ENCODE measurements at regions not wholly inside any gene's neighbourhood (a gene's known extent, or its start where the extent isn't known, plus 50 kb on each side); places are given as distances from the start of the nearest gene placed in this dataset.

DNA sequence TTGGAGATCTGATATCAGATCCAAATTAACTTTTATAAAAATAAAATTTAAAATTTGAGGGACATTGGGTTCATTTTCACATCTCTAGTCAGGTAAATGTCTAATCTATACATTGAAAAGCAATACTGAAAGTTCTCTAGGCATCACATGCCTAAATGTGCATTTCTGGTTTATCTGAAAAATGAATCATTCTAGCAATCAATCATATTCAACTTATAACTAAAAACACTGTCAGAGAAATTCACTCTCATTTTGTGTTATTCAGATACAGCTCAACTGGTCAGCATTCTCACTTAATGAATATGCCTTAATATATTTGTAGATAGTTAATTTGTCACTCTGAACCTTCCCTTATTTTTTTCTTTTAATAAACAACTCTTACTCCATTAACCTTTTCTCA, 243.2 kb downstream of the CASP12 start:
- TF ChIP-seq CTCF (IDR thresholded peaks at IDR 0.05): no peak
- Histone ChIP-seq H3K27ac (no peak overlapping the region), H3K4me3 (no peak overlapping the region), H3K4me1 (no peaks in the 10 kb centered on the region), H3K9me3 (peaks cover 0 to 4% of the 10 kb centered on the region in 2 donors), H3K36me3 (no peaks in the 10 kb centered on the region), H3K27me3 (no peaks in the 10 kb centered on the region)
- no peak for ATAC-seq
- DNase-seq: no peak
- intact Hi-C loops (cut with DNase I): no loop called here

- H3K9me3 ChIP-seq: peaks cover 0 to 4% of the 10 kb centered on the region in 2 donors
- no peak for TF ChIP-seq CTCF (IDR thresholded peaks at IDR 0.05)
- no peaks in the 10 kb centered on the region for H3K36me3 ChIP-seq
- H3K4me1 ChIP-seq: no peaks in the 10 kb centered on the region
- DNase-seq (no peak), ATAC-seq (no peak)
- no peak overlapping the region for H3K27ac ChIP-seq
- no peak overlapping the region for H3K4me3 ChIP-seq
- intact Hi-C loops (cut with DNase I): no loop called here
- H3K27me3 ChIP-seq: no peaks in the 10 kb centered on the region
Observed at GRCh38 chr11:104654181-104654813, 244.0 kb downstream of the CASP12 start.

DNA sequence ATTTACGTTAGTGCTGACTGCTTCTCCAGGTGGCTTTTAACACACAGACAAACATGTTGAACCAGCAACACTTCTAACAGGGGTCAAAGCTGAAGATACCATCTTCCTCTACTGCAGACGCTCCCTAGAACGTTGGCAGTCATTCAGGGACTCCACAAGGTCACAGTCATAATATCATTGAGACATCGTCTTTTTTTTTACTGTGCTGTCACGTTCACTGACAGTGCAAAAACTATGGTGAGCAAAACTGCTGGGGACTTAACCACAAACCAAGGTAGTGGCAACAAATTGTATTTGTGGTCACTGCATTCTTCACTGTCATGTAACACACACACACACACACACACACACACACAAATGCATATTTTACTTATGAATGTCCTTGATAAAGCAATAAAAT, 244.9 kb downstream of the CASP12 start:
- intact Hi-C loops (cut with DNase I): no loop called here
- no peak overlapping the region for H3K4me3 ChIP-seq
- H3K27me3 ChIP-seq: no peaks in the 10 kb centered on the region
- ATAC-seq (no peak), DNase-seq (no peak)
- TF ChIP-seq CTCF (IDR thresholded peaks at IDR 0.05): no peak
- H3K36me3 ChIP-seq: no peaks in the 10 kb centered on the region
- no peak overlapping the region for H3K27ac ChIP-seq
- no peaks in the 10 kb centered on the region for H3K4me1 ChIP-seq
- H3K9me3 ChIP-seq: peaks cover 0 to 4% of the 10 kb centered on the region in 2 donors

DNA sequence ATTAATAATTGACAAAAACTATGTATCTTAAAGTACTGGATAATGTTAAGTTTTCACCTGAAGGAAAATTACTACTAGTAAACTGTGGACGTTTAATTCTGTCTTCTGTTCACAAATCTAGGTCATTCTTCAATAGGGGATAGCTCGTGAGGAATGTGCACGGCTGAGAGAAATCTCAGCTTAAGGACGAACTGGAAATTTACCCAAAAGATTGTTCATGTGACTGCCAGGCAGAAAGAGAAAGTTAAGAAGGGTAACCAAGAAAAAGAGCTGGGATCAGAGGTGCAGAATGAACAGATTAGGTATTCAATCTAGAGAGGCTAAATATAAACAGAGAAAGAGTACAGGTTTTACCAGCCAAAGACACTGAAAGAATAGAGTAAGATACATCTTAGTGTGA, 245.3 kb downstream of the CASP12 start:
- DNase-seq (no peak), ATAC-seq (no peak)
- TF ChIP-seq CTCF (IDR thresholded peaks at IDR 0.05): no peak
- Histone ChIP-seq H3K4me1 (no peaks in the 10 kb centered on the region), H3K27ac (no peak overlapping the region), H3K9me3 (peaks cover 0 to 4% of the 10 kb centered on the region in 2 donors), H3K27me3 (no peaks in the 10 kb centered on the region), H3K36me3 (no peaks in the 10 kb centered on the region), H3K4me3 (no peak overlapping the region)
- intact Hi-C loops (cut with DNase I): no loop called here

- no peak for DNase-seq
- no peaks in the 10 kb centered on the region for H3K27me3 ChIP-seq
- peaks cover 0 to 4% of the 10 kb centered on the region in 2 donors for H3K9me3 ChIP-seq
- no peak for TF ChIP-seq CTCF (IDR thresholded peaks at IDR 0.05)
- no peak overlapping the region for H3K4me3 ChIP-seq
- H3K4me1 ChIP-seq: no peaks in the 10 kb centered on the region
- no peak overlapping the region for H3K27ac ChIP-seq
- intact Hi-C loops (cut with DNase I): no loop called here
- ATAC-seq: no peak
- no peaks in the 10 kb centered on the region for H3K36me3 ChIP-seq
Observed at GRCh38 chr11:104650234-104650633, 248.0 kb downstream of the CASP12 start.

Measured in left lung (tissue), 4 donors.